ENCODE measurements at regions not wholly inside any gene's neighbourhood (a gene's known extent, or its start where the extent isn't known, plus 50 kb on each side); places are given as distances from the start of the nearest gene placed in this dataset.
"Not testable (repeated sequence)": the region's sequence is repeated elsewhere in the genome, so short reads cannot be mapped to it uniquely, and the experiment has no call there.

DNA sequence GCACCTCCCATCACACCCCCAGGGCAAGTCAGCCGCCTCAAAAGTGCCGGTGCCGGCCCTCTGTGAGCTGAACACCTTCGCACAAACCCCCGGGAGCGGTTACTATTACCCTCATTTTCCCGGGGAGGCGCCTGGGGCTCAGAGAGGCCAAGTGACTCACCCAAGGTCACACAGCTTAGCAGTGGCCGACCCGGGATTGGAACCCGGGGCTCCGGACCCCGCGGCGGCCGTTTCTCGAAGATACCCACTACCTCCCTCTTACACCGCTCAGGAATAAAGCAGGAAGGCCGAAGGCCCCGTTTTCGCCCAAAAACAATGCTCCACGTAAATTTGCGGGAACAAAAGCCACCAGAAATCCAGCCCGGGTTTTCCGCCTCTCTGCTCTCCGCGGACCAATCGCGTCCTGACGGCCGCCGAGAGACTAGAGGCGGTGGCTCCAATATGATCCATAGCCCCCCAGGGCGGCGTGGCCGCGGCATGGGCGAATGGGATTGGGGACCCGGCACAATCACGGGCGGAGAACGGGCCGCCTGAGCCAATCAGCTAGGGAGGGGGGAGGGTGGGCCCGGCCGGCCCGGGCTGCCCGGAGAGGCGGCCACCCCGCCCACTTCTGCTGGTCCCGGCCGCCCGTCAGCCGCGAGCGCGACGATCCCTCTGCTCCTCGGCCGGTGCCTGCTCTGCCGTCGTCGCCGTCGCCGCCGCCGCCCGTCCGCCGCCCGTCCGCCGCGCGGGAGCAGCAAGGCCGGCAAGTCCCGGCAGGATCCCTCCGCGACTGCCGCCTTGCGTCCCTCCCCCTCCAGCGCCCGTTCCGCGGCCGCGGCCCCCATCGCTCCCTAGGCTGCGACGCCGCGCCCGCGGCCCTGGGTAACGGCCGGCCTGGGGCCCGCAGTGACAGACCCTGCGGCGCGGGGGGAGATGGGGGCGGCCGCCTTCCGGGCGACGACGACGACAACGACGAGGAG, 177.0 kb downstream of the OR4M2 start:
- no CpG with 5 or more reads among the region's 109 CpGs for WGBS, 2 donors (ENCODE audit: extremely low coverage in 2 of 2, insufficient read length in 2 of 2, insufficient replicate concordance in 1 of 2)
- no peaks in the 10 kb centered on the region for H3K79me1 ChIP-seq (ENCODE audit: low read depth, low read length)
- no peak overlapping the region for H3K18ac ChIP-seq (ENCODE audit: low read length)
- no peak overlapping the region for H4K91ac ChIP-seq (ENCODE audit: low read depth, low read length, poor library complexity)
- no peaks in the 10 kb centered on the region for H3K36me3 ChIP-seq (replicated peaks in 1 of 2; ENCODE audit: control insufficient read depth in 2 of 2, insufficient read depth in 2 of 2, low read length in 2 of 2)
- no peak overlapping the region for H4K8ac ChIP-seq (ENCODE audit: low read depth, low read length)
- no peak overlapping the region for H2BK12ac ChIP-seq (ENCODE audit: low read length)
- no peaks in the 10 kb centered on the region for H3K27me3 ChIP-seq (ENCODE audit: control insufficient read depth in 3 of 3, insufficient read depth in 3 of 3, low read depth in 1 of 3, low read length in 3 of 3)
- H3K4me2 ChIP-seq (ENCODE audit: insufficient read depth, low read length, poor library complexity, severe bottlenecking), result no peak overlapping the region
- no peak overlapping the region for H2BK5ac ChIP-seq (ENCODE audit: low read length)
- H3K4ac ChIP-seq (ENCODE audit: low read length), result no peak overlapping the region
- H2BK120ac ChIP-seq (ENCODE audit: low read depth, low read length), result no peak overlapping the region
- no peak for DNase-seq (ENCODE audit: low spot score)
- no peak overlapping the region for H3K9ac ChIP-seq (ENCODE audit: low read depth, low read length, poor library complexity)
- no peak overlapping the region for H2BK15ac ChIP-seq (ENCODE audit: low read length)
- H3K4me1 ChIP-seq (ENCODE audit: control insufficient read depth in 2 of 2, insufficient read depth in 1 of 2, low read depth in 1 of 2, low read length in 2 of 2), result no peaks in the 10 kb centered on the region
- H3K9me3 ChIP-seq (replicated peaks in 1 of 2; ENCODE audit: control insufficient read depth in 2 of 2, insufficient read depth in 1 of 2, low read depth in 1 of 2, low read length in 2 of 2), result peaks cover 0 to 6% of the 10 kb centered on the region in 2 donors
- no peak overlapping the region for H2AFZ ChIP-seq (ENCODE audit: low read length)
- no peak overlapping the region for H3K4me3 ChIP-seq (ENCODE audit: low read length in 2 of 2)
- no peak overlapping the region for H3K14ac ChIP-seq (ENCODE audit: low read length)
- no peak overlapping the region for H3K27ac ChIP-seq (replicated peaks; ENCODE audit: low read length)
- no peak overlapping the region for H3K23ac ChIP-seq (ENCODE audit: low read depth, low read length, poor library complexity)
- H2AK5ac ChIP-seq (ENCODE audit: low read depth, low read length), result no peak overlapping the region

DNA sequence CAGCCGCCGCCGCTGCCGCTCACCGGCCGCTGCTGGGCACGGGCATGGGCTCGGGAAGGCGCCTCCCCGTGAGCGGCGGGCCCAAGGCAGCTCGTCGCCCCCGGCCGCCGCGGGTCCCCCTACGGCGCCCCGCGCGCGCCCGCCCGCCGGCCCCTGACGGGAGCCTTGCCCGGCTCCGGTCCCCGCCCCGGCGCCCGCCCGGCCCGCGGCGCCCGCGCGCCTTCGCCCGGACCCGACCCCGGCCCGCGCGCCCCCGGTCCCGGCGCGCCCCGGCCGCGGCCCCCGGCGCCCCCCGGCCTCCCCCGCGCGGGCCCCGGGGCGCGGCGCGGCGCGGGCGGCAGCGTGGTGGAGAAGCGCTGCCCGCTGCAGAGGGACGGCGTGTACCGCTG, 177.7 kb downstream of the OR4M2 start:
- H3K27me3 ChIP-seq (ENCODE audit: control insufficient read depth in 3 of 3, insufficient read depth in 3 of 3, low read depth in 1 of 3, low read length in 3 of 3), result no peaks in the 10 kb centered on the region
- no peak overlapping the region for H2BK12ac ChIP-seq (ENCODE audit: low read length)
- H4K8ac ChIP-seq (ENCODE audit: low read depth, low read length), result no peak overlapping the region
- no peak overlapping the region for H3K4me2 ChIP-seq (ENCODE audit: insufficient read depth, low read length, poor library complexity, severe bottlenecking)
- H3K27ac ChIP-seq (replicated peaks; ENCODE audit: low read length), result no peak overlapping the region
- no peak overlapping the region for H2BK15ac ChIP-seq (ENCODE audit: low read length)
- no peak overlapping the region for H3K4me3 ChIP-seq (ENCODE audit: low read length in 2 of 2)
- no peak overlapping the region for H3K18ac ChIP-seq (ENCODE audit: low read length)
- no peaks in the 10 kb centered on the region for H3K79me1 ChIP-seq (ENCODE audit: low read depth, low read length)
- H3K36me3 ChIP-seq (replicated peaks in 1 of 2; ENCODE audit: control insufficient read depth in 2 of 2, insufficient read depth in 2 of 2, low read length in 2 of 2), result no peaks in the 10 kb centered on the region
- no peak overlapping the region for H3K4ac ChIP-seq (ENCODE audit: low read length)
- WGBS, 2 donors (ENCODE audit: extremely low coverage in 2 of 2, insufficient read length in 2 of 2, insufficient replicate concordance in 1 of 2), result no CpG with 5 or more reads among the region's 75 CpGs
- H3K9ac ChIP-seq (ENCODE audit: low read depth, low read length, poor library complexity), result no peak overlapping the region
- H2AK5ac ChIP-seq (ENCODE audit: low read depth, low read length), result no peak overlapping the region
- no peak overlapping the region for H4K91ac ChIP-seq (ENCODE audit: low read depth, low read length, poor library complexity)
- H2BK120ac ChIP-seq (ENCODE audit: low read depth, low read length), result no peak overlapping the region
- no peak for DNase-seq (ENCODE audit: low spot score)
- H2AFZ ChIP-seq (ENCODE audit: low read length), result no peak overlapping the region
- H3K4me1 ChIP-seq (ENCODE audit: control insufficient read depth in 2 of 2, insufficient read depth in 1 of 2, low read depth in 1 of 2, low read length in 2 of 2), result no peaks in the 10 kb centered on the region
- peaks cover 0 to 9% of the 10 kb centered on the region in 2 donors for H3K9me3 ChIP-seq (replicated peaks in 1 of 2; ENCODE audit: control insufficient read depth in 2 of 2, insufficient read depth in 1 of 2, low read depth in 1 of 2, low read length in 2 of 2)
- no peak overlapping the region for H3K23ac ChIP-seq (ENCODE audit: low read depth, low read length, poor library complexity)
- H2BK5ac ChIP-seq (ENCODE audit: low read length), result no peak overlapping the region
- H3K14ac ChIP-seq (ENCODE audit: low read length), result no peak overlapping the region

DNA sequence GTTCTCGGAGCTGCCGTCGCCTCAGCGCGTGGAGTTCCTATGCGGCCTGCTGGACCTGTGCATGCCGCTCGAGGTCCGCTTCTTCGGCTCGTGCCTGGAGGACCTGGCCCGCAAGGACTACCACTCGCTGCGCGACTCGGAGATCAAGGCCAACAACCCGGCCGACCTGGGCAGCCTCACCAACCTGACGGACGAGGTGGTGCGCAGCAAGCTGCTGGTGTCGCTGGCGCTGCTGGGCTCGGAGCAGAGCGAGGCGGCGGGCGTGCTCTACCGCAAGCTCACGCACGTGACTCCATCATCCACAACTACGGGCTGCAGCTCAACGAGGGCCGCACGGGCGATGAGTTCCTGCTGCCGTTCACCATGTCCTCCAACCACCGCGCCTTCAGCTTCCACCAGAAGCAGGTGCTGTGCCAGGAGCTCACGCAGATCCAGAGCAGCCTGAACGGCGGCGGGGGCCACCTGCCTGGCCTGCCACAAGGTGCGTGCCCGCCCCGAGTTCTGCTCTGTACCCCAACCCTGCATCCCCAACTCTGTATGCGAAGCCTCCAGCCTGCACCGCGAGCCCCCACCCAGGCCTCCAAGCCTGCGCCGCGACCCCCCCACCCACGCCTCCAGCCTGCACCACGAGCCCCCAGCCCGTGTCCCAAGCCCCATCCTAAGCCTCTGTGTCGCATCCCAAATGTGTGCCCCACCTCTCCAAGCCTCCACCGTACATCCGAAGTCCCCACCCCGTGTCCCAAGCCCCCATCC, 178.2 kb downstream of the OR4M2 start:
- H2AK5ac ChIP-seq (ENCODE audit: low read depth, low read length), result no peak overlapping the region

DNA sequence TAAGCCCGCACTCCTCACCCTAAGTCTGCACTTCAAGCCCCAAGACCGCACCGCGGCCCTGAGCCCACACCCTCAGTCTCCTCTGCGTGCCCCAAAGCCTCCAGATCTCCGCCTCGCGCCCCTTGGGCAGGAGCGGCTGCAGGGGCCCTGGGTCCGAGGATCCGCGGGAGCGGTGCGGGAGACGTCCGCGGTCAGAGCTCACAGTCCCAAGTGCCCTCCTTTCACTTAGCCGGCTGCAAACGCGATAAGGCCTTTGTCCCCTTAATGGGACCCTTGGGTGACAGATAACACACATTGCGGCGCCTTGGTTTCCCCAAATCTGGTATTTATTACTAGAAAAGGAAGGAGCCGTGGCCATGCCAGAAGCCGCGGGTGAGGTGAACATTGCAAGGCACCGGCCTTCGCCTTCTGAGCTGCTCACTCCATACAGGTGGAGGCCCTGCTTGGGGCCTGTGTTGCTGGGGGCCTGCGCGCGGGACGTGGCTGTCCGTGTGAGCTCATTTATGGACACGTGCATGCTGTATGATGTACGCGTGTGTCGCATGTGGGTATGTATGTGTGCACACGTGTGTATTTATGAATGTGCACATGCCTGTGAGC, 178.9 kb downstream of the OR4M2 start:
- not testable (repeated sequence) for H3K9ac ChIP-seq (ENCODE audit: low read depth, low read length, poor library complexity); DNase-seq (ENCODE audit: low spot score); H3K4me2 ChIP-seq (ENCODE audit: insufficient read depth, low read length, poor library complexity, severe bottlenecking); H3K27me3 ChIP-seq (ENCODE audit: control insufficient read depth in 3 of 3, insufficient read depth in 3 of 3, low read depth in 1 of 3, low read length in 3 of 3); H4K91ac ChIP-seq (ENCODE audit: low read depth, low read length, poor library complexity); H2BK5ac ChIP-seq (ENCODE audit: low read length); H2AFZ ChIP-seq (ENCODE audit: low read length); H3K27ac ChIP-seq (replicated peaks; ENCODE audit: low read length); H2AK5ac ChIP-seq (ENCODE audit: low read depth, low read length); H3K9me3 ChIP-seq (replicated peaks in 1 of 2; ENCODE audit: control insufficient read depth in 2 of 2, insufficient read depth in 1 of 2, low read depth in 1 of 2, low read length in 2 of 2); H3K23ac ChIP-seq (ENCODE audit: low read depth, low read length, poor library complexity); H4K8ac ChIP-seq (ENCODE audit: low read depth, low read length); H3K14ac ChIP-seq (ENCODE audit: low read length); H2BK12ac ChIP-seq (ENCODE audit: low read length); H2BK15ac ChIP-seq (ENCODE audit: low read length); H3K79me1 ChIP-seq (ENCODE audit: low read depth, low read length); H3K36me3 ChIP-seq (replicated peaks in 1 of 2; ENCODE audit: control insufficient read depth in 2 of 2, insufficient read depth in 2 of 2, low read length in 2 of 2); H3K4me3 ChIP-seq (ENCODE audit: low read length in 2 of 2); H3K18ac ChIP-seq (ENCODE audit: low read length); H3K4ac ChIP-seq (ENCODE audit: low read length); H3K4me1 ChIP-seq (ENCODE audit: control insufficient read depth in 2 of 2, insufficient read depth in 1 of 2, low read depth in 1 of 2, low read length in 2 of 2); H2BK120ac ChIP-seq (ENCODE audit: low read depth, low read length)
- no CpG with 5 or more reads among the region's 37 CpGs for WGBS, 2 donors (ENCODE audit: extremely low coverage in 2 of 2, insufficient read length in 2 of 2, insufficient replicate concordance in 1 of 2)

More for the DNA sequence above, 178.2 kb downstream of the OR4M2 start:
- Histone ChIP-seq H4K8ac (ENCODE audit: low read depth, low read length) (no peak overlapping the region), H3K36me3 (replicated peaks in 1 of 2; ENCODE audit: control insufficient read depth in 2 of 2, insufficient read depth in 2 of 2, low read length in 2 of 2) (no peaks in the 10 kb centered on the region), H3K27me3 (ENCODE audit: control insufficient read depth in 3 of 3, insufficient read depth in 3 of 3, low read depth in 1 of 3, low read length in 3 of 3) (no peaks in the 10 kb centered on the region), H3K23ac (ENCODE audit: low read depth, low read length, poor library complexity) (no peak overlapping the region), H3K4me3 (ENCODE audit: low read length in 2 of 2) (no peak overlapping the region), H3K9ac (ENCODE audit: low read depth, low read length, poor library complexity) (no peak overlapping the region), H3K4me2 (ENCODE audit: insufficient read depth, low read length, poor library complexity, severe bottlenecking) (no peak overlapping the region), H3K4ac (ENCODE audit: low read length) (no peak overlapping the region), H2BK120ac (ENCODE audit: low read depth, low read length) (no peak overlapping the region), H2BK5ac (ENCODE audit: low read length) (no peak overlapping the region), H3K18ac (ENCODE audit: low read length) (no peak overlapping the region), H4K91ac (ENCODE audit: low read depth, low read length, poor library complexity) (no peak overlapping the region), H3K27ac (replicated peaks; ENCODE audit: low read length) (no peak overlapping the region), H3K9me3 (replicated peaks in 1 of 2; ENCODE audit: control insufficient read depth in 2 of 2, insufficient read depth in 1 of 2, low read depth in 1 of 2, low read length in 2 of 2) (peaks cover 0 to 8% of the 10 kb centered on the region in 2 donors), H2BK15ac (ENCODE audit: low read length) (no peak overlapping the region), H3K4me1 (ENCODE audit: control insufficient read depth in 2 of 2, insufficient read depth in 1 of 2, low read depth in 1 of 2, low read length in 2 of 2) (no peaks in the 10 kb centered on the region), H2BK12ac (ENCODE audit: low read length) (no peak overlapping the region), H3K79me1 (ENCODE audit: low read depth, low read length) (no peaks in the 10 kb centered on the region), H2AFZ (ENCODE audit: low read length) (no peak overlapping the region), H3K14ac (ENCODE audit: low read length) (no peak overlapping the region)
- WGBS, 2 donors (ENCODE audit: extremely low coverage in 2 of 2, insufficient read length in 2 of 2, insufficient replicate concordance in 1 of 2), result no CpG with 5 or more reads among the region's 59 CpGs
- DNase-seq (ENCODE audit: low spot score), result no peak

Measured in neuronal stem cell (in vitro differentiated cells).